PC-9 (cell line): ENCODE measurements at regions not wholly inside any gene's neighbourhood (a gene's known extent, or its start where the extent isn't known, plus 50 kb on each side); places are given as distances from the start of the nearest gene placed in this dataset.

Experiments used
- EZH2 ChIP-seq: fragments of 200-600 bp; sonication (generic); IDR thresholded peaks from 2 replicates; pipeline ENCODE4 v1.8.0; 2017; ENCODE audit warnings: antibody characterized with exemption, low read depth
- TF ChIP-seq, protein P1 (sequence below): fragments of 200-600 bp; sonication (generic); conservative IDR thresholded peaks from 2 replicates; pipeline ENCODE4 v1.6.1; 2017; ENCODE audit warnings: mixed run types, antibody characterized with exemption, mild to moderate bottlenecking, moderate library complexity

DNA sequence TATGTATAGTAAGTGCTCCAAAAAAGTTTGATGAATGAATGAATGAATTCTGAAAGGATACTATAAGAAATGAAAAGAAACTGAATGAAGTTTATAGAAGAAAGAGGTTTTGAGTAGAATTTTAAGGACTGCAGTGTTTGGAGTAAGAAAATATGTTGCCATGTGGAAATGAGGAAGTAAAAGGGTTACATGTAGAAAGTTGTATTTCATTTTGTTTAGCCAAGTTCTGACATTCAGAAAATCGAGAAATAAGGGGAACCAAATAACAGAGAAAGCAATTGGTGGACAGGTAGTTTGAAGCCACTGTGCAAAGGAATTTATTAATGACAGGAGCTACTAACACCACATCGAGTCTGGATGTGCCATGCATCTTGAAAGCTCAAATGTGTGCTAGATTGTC is 200.7 kb downstream of the SATB1 start:
- TF ChIP-seq, protein P1, sequence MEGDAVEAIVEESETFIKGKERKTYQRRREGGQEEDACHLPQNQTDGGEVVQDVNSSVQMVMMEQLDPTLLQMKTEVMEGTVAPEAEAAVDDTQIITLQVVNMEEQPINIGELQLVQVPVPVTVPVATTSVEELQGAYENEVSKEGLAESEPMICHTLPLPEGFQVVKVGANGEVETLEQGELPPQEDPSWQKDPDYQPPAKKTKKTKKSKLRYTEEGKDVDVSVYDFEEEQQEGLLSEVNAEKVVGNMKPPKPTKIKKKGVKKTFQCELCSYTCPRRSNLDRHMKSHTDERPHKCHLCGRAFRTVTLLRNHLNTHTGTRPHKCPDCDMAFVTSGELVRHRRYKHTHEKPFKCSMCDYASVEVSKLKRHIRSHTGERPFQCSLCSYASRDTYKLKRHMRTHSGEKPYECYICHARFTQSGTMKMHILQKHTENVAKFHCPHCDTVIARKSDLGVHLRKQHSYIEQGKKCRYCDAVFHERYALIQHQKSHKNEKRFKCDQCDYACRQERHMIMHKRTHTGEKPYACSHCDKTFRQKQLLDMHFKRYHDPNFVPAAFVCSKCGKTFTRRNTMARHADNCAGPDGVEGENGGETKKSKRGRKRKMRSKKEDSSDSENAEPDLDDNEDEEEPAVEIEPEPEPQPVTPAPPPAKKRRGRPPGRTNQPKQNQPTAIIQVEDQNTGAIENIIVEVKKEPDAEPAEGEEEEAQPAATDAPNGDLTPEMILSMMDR, result no peak
- TF ChIP-seq EZH2, result no peak
